Esophagus muscularis mucosa (tissue), 4 donors: ENCODE measurements at regions not wholly inside any gene's neighbourhood (a gene's known extent, or its start where the extent isn't known, plus 50 kb on each side); places are given as distances from the start of the nearest gene placed in this dataset.

ENCODE experiments used
- EP300 ChIP-seq: sonication (generic); formaldehyde crosslinking; IDR thresholded peaks from one replicate; pipeline ENCODE4 v1.6.1; 2017; ENCODE audit warnings: antibody characterized with exemption
- POLR2A ChIP-seq: fragments of 450-650 bp; IDR thresholded peaks from one replicate; pipeline ENCODE4 v1.6.1; 2017; ENCODE audit warnings: antibody characterized with exemption, moderate library complexity, mild to moderate bottlenecking, low read depth
- POLR2AphosphoS5 ChIP-seq, 2 donors: sonication (generic); formaldehyde crosslinking; IDR thresholded peaks; one replicate each; pipeline ENCODE4 v1.6.1; 2017; ENCODE audit warnings: antibody characterized with exemption in 2 of 2
- TF ChIP-seq, protein P1 (sequence below), 3 experiments: fragments of 200-600 bp in 2 of 3; fragments of 450-650 bp in 1 of 3; sonication (generic) in 2 of 3; IDR thresholded peaks; one replicate each; pipeline ENCODE4 v1.5.1; 2017 to 2019; ENCODE audit warnings: antibody characterized with exemption in 3 of 3, mild to moderate bottlenecking in 2 of 3, moderate library complexity in 1 of 3

DNA sequence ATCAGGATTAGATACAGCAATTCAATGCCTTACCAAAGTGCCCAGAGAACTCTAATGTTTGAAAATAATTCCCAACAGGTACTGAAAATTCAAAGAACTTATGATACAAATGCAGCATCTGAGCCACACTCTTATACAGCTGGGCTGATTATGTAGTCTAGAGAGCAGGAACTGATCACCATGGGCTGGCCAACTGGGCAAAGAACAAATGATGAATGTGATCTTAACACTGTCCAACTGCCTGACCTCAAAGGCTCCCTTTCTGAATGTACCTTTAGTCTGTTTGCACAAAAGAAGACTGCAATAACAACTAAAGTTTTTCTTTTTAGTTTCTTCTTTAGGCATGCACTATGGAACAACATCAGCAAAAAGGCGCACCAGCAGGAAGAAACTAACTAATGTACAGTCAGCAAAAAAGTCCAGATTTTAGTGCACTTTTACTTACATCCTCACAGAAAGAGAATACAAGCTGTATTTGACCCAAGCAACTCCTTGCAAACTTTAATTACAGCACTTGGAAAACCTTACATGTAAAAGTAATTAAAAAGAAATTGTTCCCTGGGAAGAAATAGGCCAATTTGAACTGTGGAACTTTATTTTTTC lies 1095.1 kb downstream of the IGSF11 start:
- TF ChIP-seq, protein P1, sequence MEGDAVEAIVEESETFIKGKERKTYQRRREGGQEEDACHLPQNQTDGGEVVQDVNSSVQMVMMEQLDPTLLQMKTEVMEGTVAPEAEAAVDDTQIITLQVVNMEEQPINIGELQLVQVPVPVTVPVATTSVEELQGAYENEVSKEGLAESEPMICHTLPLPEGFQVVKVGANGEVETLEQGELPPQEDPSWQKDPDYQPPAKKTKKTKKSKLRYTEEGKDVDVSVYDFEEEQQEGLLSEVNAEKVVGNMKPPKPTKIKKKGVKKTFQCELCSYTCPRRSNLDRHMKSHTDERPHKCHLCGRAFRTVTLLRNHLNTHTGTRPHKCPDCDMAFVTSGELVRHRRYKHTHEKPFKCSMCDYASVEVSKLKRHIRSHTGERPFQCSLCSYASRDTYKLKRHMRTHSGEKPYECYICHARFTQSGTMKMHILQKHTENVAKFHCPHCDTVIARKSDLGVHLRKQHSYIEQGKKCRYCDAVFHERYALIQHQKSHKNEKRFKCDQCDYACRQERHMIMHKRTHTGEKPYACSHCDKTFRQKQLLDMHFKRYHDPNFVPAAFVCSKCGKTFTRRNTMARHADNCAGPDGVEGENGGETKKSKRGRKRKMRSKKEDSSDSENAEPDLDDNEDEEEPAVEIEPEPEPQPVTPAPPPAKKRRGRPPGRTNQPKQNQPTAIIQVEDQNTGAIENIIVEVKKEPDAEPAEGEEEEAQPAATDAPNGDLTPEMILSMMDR (IDR thresholded peaks at IDR 0.05): no peak
- no peak for TF ChIP-seq POLR2A
- no peak for TF ChIP-seq EP300
- TF ChIP-seq POLR2AphosphoS5 (IDR thresholded peaks at IDR 0.05): no peak
